T-helper 2 cell treated with Interferon-gamma antibody and Interleukin-4, amounts not matched to agents 5 μg/mL and 100 μg/mL, for 36 hours (primary cell): ENCODE measurements at regions not wholly inside any gene's neighbourhood (a gene's known extent, or its start where the extent isn't known, plus 50 kb on each side); places are given as distances from the start of the nearest gene placed in this dataset.

Experiments
- DNase-seq: peaks from one replicate; pipeline ENCODE4 v3.0.0; 2021; ENCODE audit warnings: low spot score
- H3K27ac Mint-ChIP-seq: one replicate; pipeline ENCODE4 v1.8.0; 2021; ENCODE audit warnings: mild to moderate bottlenecking, mixed read lengths
- H3K27me3 Mint-ChIP-seq: one replicate; pipeline ENCODE4 v1.8.0; 2021; ENCODE audit warnings: low read depth, mixed read lengths
- H3K36me3 Mint-ChIP-seq: one replicate; pipeline ENCODE4 v1.8.0; 2021; ENCODE audit warnings: low read depth, mixed read lengths
- H3K4me1 Mint-ChIP-seq: one replicate; pipeline ENCODE4 v1.8.0; 2021; ENCODE audit warnings: low read depth, mixed read lengths
- H3K4me3 Mint-ChIP-seq: one replicate; pipeline ENCODE4 v1.8.0; 2022; ENCODE audit warnings: mild to moderate bottlenecking, moderate library complexity, mixed read lengths
- H3K9me3 Mint-ChIP-seq: one replicate; pipeline ENCODE4 v1.8.0; 2021; ENCODE audit warnings: mixed read lengths

DNA sequence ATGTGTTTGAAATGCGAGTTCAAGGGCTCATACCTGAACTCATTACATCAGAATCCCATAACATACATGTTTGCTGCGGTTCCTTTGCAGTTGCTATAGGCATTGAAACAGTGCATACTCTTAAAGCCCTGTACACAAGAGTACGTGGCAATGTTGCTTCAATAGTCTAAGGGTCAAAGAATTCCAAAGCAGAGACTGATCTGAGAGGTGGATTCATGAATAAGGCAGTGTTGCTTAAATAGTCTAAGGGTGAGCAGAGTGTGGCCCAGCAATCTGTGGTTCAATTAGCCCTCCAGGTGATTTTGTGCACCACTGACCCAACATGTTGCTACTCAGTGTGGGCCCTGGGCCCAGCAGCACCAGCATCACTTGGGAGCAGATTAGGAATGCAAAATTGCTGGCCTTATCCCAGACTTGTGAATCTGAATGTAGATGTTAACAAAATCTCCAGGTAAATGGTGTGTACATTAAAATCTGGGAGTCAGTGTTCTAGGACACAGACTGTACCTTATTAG is 314.7 kb upstream of the UMPS start:
- no peak for DNase-seq
- H3K4me1 Mint-ChIP-seq, result no peaks in the 10 kb centered on the region
- no peak overlapping the region for H3K4me3 Mint-ChIP-seq
- no peaks in the 10 kb centered on the region for H3K9me3 Mint-ChIP-seq
- H3K27me3 Mint-ChIP-seq, result no peaks in the 10 kb centered on the region
- H3K36me3 Mint-ChIP-seq, result no peaks in the 10 kb centered on the region
- H3K27ac Mint-ChIP-seq, result no peak overlapping the region

DNA sequence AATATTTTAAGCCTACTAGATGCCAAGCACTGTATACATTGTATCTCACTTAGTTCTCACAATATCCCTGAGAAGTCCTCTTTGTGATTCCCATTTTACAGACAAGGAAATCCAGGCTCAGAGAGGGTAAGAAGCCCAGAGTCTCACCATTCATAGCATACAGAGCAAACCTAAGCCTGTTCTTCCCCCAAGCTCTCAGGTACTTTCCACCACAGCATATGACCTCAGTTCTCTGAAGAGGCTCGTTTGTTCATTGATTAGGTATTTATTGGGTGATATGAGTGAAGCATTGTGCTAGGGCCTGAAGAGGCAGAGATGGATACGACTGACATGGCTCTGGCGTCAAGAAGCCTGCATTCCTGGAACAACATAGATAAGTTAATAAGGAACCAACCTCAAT is 310.9 kb upstream of the UMPS start:
- no peaks in the 10 kb centered on the region for H3K27me3 Mint-ChIP-seq
- no peaks in the 10 kb centered on the region for H3K9me3 Mint-ChIP-seq
- H3K4me3 Mint-ChIP-seq, result no peak overlapping the region
- no peaks in the 10 kb centered on the region for H3K36me3 Mint-ChIP-seq
- no peaks in the 10 kb centered on the region for H3K4me1 Mint-ChIP-seq
- no peak for DNase-seq
- no peak overlapping the region for H3K27ac Mint-ChIP-seq

- H3K36me3 Mint-ChIP-seq, result no peaks in the 10 kb centered on the region
- H3K4me3 Mint-ChIP-seq, result no peak overlapping the region
- H3K27ac Mint-ChIP-seq, result no peak overlapping the region
- H3K4me1 Mint-ChIP-seq, result no peaks in the 10 kb centered on the region
- no peaks in the 10 kb centered on the region for H3K9me3 Mint-ChIP-seq
- DNase-seq, result no peak
- H3K27me3 Mint-ChIP-seq, result peaks cover 4% of the 10 kb centered on the region
Measured at GRCh38 chr3:124420392-124420791, 309.9 kb upstream of the UMPS start.

- Mint-ChIP-seq H3K4me3 (no peak overlapping the region), H3K36me3 (no peaks in the 10 kb centered on the region), H3K4me1 (no peaks in the 10 kb centered on the region), H3K9me3 (no peaks in the 10 kb centered on the region), H3K27ac (no peak overlapping the region), H3K27me3 (peaks cover 7% of the 10 kb centered on the region)
- no peak for DNase-seq
Measured at GRCh38 chr3:124422805-124423204, 307.4 kb upstream of the UMPS start.

GRCh38 chr3:124424396-124424795 is 305.9 kb upstream of the UMPS start:
- H3K36me3 Mint-ChIP-seq, result no peaks in the 10 kb centered on the region
- no peaks in the 10 kb centered on the region for H3K9me3 Mint-ChIP-seq
- DNase-seq, result no peak
- H3K4me1 Mint-ChIP-seq, result no peaks in the 10 kb centered on the region
- no peak overlapping the region for H3K27ac Mint-ChIP-seq
- H3K27me3 Mint-ChIP-seq, result peaks cover 7% of the 10 kb centered on the region
- H3K4me3 Mint-ChIP-seq, result no peak overlapping the region

DNA sequence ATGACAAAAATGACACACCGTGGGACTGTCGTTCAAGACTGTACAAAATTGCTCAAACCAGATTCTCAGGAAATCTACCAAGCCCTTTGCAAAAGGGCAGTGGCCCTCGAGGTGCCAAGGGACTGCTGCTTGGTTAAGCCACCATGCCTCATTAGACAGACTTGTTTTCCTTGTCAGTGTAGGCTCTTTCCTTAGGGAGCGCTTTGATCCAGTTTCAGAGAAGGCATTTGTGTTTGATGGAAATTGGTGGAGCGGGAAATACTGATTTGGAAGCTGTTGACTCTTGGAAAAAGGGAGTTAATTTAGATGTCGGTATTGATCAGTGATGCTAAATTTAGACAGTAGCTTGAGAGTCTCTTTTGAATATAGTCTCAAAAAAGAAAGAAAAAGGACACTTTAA is 304.3 kb upstream of the UMPS start:
- Mint-ChIP-seq H3K4me1 (no peaks in the 10 kb centered on the region), H3K4me3 (no peak overlapping the region), H3K36me3 (no peaks in the 10 kb centered on the region), H3K27ac (no peak overlapping the region), H3K9me3 (no peaks in the 10 kb centered on the region), H3K27me3 (peaks cover 7% of the 10 kb centered on the region)
- DNase-seq, result no peak

DNA sequence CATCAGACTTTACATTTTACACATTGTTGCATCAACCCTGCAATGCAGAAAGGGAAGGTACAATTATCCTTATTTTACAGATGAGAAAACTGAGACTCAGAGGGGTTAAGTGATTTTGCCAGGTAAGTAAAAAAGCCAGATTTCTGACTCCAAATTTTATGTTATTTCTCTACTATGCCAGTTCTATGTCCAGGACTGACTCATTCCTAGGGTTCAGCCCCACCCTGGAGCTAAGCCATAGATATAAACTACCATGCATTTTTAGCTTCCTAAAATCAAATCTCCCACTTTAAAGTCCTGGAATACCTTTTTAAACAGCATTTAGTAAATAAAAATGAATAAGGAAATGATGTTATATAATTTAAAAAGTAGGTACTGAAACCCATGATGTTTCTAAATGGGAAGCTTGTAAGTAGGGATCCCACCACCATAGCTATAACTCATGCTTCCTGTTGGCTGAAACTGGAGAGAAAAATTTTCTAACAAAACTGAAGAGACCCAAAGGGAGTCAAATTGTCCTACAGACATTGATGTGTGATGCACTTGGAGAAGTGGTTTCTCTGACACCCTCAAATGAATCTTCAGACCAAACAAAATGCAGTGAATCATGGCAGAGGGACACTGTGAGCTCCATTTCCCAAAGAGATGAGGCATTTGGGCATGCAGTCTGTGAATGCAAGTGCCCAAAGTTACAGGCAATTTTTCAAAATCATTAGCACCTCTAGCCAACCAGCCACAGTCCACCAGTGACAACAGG is 301.7 kb upstream of the UMPS start:
- peaks cover 7% of the 10 kb centered on the region for H3K27me3 Mint-ChIP-seq

DNA sequence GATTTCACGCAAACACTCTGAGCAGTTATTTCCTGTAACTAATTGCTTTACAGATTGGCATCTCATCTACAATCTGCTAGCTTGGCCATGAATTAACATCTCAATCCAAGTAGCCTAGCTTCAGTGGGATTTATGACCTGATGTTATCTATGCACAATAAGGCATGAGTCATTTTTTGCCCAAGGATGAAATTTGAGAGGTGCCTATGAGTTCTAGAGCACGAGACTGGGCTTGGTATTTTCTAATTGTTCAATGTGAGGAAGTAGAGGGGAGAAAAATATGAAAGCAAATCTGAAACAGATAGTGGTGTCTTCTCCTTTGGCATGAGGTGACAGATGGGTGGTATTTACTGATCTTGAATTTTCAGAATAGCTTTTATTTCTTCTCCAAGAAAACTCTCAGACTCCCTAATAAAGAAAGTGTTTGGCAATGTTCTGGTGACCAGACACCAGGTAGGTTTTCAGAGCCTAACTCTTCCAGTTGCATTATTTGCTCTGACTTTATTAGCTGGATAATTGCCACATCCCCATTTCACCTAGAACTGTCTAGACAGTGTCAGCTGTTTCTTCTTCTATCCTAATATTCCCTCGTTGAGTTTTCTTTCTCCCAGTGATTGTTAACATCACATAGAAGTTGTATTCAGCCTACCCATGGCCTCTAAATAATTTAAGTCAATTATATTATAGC is 301.0 kb upstream of the UMPS start:
- Mint-ChIP-seq H3K4me3 (no peak overlapping the region), H3K4me1 (no peaks in the 10 kb centered on the region), H3K9me3 (no peaks in the 10 kb centered on the region), H3K36me3 (no peaks in the 10 kb centered on the region), H3K27me3 (peaks cover 7% of the 10 kb centered on the region), H3K27ac (no peak overlapping the region)
- no peak for DNase-seq

More for the DNA sequence above, 301.7 kb upstream of the UMPS start:
- Mint-ChIP-seq H3K27ac (no peak overlapping the region), H3K4me3 (no peak overlapping the region), H3K36me3 (no peaks in the 10 kb centered on the region), H3K9me3 (no peaks in the 10 kb centered on the region), H3K4me1 (no peaks in the 10 kb centered on the region)
- DNase-seq, result no peak

DNA sequence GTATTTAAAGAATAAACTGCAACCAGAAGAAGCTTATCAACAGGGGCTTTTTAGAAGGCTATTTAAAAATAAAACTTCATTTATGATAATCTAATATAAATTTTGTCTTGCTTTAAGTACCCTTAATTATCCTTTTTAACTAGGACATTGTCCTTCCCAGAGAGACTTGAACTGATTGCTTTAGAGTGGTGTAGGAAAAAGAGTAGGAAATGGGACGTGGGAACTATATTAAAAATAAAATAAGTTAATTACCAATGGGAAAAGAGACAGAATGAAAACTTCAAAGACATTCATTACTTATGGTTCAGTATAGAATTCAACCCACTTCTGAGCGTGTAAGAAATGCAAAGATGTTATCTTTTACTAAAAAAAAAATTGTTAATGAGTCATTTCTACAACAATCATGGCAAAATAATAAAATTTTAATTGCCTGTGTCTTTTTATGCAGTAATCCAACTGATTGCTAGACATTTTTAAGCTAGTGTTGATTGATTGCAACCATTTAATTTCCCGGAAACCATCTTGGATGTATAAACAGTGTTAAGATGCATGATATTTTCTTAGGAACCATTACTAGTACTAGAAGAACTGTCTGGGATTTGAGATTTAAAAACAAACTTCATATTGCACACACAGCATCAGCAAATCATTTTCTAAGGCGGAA is 298.8 kb upstream of the UMPS start:
- no peak overlapping the region for H3K4me3 Mint-ChIP-seq
- no peaks in the 10 kb centered on the region for H3K9me3 Mint-ChIP-seq
- DNase-seq, result no peak
- no peaks in the 10 kb centered on the region for H3K36me3 Mint-ChIP-seq
- H3K27ac Mint-ChIP-seq, result no peak overlapping the region
- H3K27me3 Mint-ChIP-seq, result no peaks in the 10 kb centered on the region
- H3K4me1 Mint-ChIP-seq, result no peaks in the 10 kb centered on the region

- no peaks in the 10 kb centered on the region for H3K9me3 Mint-ChIP-seq
- no peak for DNase-seq
- H3K27ac Mint-ChIP-seq, result no peak overlapping the region
- H3K36me3 Mint-ChIP-seq, result no peaks in the 10 kb centered on the region
- no peaks in the 10 kb centered on the region for H3K27me3 Mint-ChIP-seq
- no peaks in the 10 kb centered on the region for H3K4me1 Mint-ChIP-seq
- H3K4me3 Mint-ChIP-seq, result no peak overlapping the region
Measured at GRCh38 chr3:124434176-124434575, 296.1 kb upstream of the UMPS start.

DNA sequence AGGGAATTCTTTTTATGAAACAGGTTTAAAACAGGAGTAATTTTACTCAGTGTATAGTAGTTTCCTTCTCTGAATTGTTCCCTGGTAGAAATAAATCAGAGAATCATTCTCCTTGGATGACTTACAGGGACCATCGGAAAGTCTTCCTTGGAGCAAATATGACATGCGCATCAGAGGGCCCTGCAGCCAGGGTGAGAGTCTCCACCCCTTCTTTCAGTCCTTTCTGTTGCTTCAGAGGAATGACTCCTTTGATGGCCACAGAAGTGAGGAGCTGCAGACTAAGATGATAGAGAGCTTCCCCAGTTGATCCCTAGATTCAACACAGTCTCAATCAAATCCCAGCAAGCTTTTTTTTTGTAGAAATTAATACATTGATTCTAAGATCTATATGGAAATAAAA is 294.8 kb upstream of the UMPS start:
- Mint-ChIP-seq H3K9me3 (no peaks in the 10 kb centered on the region), H3K27me3 (no peaks in the 10 kb centered on the region), H3K27ac (no peak overlapping the region), H3K4me1 (no peaks in the 10 kb centered on the region), H3K4me3 (no peak overlapping the region), H3K36me3 (no peaks in the 10 kb centered on the region)
- DNase-seq, result no peak

DNA sequence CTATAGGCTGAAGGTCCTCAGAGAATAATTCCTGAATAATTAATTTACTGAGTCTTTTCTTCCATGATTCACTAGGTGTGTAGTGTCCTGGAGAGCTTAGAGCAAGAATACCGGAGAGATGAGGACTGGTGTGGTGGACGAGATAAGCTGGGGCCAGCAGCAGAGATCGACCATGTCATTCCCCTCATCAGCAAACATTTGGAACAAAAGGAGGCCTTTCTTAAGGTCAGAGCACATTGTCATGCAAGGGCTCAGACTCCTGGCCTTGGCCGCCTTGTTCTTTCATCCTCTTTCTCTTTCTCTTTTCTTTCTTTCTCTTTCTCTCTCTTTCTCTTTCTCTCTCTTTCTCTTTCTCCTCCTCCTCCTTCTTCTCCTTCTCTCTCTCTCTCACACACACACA is 291.4 kb upstream of the UMPS start:
- Mint-ChIP-seq H3K27me3 (no peaks in the 10 kb centered on the region), H3K9me3 (no peaks in the 10 kb centered on the region), H3K4me3 (no peak overlapping the region), H3K36me3 (no peaks in the 10 kb centered on the region), H3K4me1 (no peaks in the 10 kb centered on the region), H3K27ac (no peak overlapping the region)
- DNase-seq, result no peak

- Mint-ChIP-seq H3K36me3 (no peaks in the 10 kb centered on the region), H3K4me1 (no peaks in the 10 kb centered on the region), H3K9me3 (no peaks in the 10 kb centered on the region), H3K27ac (no peak overlapping the region), H3K4me3 (no peak overlapping the region), H3K27me3 (no peaks in the 10 kb centered on the region)
- DNase-seq, result no peak
Measured at GRCh38 chr3:124439603-124440002, 290.6 kb upstream of the UMPS start.

DNA sequence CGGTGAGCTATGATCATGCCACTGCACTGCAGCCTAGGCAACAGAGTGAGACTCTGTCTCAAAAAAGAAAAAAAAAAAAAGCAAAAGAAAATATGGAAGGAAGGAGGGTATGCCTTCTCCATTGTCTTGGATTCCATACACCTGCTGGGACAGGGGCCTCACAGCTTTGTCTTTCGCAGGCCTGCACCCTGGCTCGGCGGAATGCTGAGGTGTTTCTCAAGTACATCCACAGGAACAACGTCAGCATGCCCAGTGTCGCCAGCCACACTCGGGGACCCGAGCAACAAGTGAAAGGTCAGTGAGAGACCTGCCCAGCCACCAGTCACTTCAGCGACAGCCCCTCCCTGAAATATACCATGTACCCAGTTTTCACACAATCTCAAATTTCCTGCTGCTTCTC is 288.5 kb upstream of the UMPS start:
- Mint-ChIP-seq H3K27me3 (no peaks in the 10 kb centered on the region), H3K4me1 (no peaks in the 10 kb centered on the region), H3K9me3 (no peaks in the 10 kb centered on the region), H3K4me3 (no peak overlapping the region), H3K27ac (no peak overlapping the region), H3K36me3 (no peaks in the 10 kb centered on the region)
- DNase-seq, result no peak
